ENCODE measurements at regions not wholly inside any gene's neighbourhood (a gene's known extent, or its start where the extent isn't known, plus 50 kb on each side); places are given as distances from the start of the nearest gene placed in this dataset.

DNA sequence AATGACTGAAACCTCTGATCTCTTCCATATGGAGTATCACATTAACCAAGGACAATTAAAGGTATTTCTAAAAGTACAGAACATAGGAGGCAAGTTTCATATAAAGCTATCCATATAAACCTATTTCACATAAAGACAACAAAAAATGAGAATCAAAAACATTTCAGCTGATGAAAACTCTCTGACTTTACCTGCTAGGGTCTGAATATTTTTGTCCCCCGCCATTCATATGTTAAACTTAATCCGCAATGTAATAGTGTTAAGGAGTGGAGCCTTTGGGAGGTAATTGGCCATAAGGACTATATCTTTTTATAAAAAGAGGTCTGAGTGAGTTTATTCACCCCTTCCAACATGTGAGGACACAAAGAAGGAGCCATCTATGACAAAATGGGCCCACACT lies 788.5 kb downstream of the DTWD2 start:
- no peak for DNase-seq (ENCODE audit: low spot score)
- Histone ChIP-seq H3K27ac (no peak overlapping the region), H3K4me3 (no peak overlapping the region), H3K9me3 (no peaks in the 10 kb centered on the region), H3K27me3 (replicated peaks; ENCODE audit: insufficient read depth) (no peaks in the 10 kb centered on the region), H3K4me1 (replicated peaks) (no peaks in the 10 kb centered on the region), H3K36me3 (no peaks in the 10 kb centered on the region)
- WGBS, result 99% methylated on average over 2 of the region's 2 CpGs
- intact Hi-C loops (cut with DNase I), result no loop called here
- no peak for TF ChIP-seq POLR2AphosphoS5 (IDR thresholded peaks at IDR 0.05)

DNA sequence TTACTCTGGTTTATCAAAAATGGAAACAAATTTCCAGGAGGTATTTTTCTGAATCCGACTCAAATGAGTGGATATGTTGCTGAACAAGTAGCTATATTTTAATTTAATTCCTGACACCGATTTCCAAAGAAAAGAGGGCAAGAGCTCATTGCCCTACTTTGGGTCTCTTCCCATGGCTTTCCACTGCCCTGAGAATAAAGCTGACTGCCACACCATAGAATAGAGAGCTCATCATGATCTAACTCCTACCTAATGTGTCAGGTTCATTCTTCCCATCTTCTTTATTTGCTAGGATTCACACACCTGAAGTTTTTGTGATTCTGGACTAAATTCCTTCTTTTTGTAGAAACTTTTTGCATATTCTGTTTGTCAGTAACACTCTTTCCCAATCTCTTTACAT lies 792.1 kb downstream of the DTWD2 start:
- no peaks in the 10 kb centered on the region for H3K36me3 ChIP-seq
- H3K9me3 ChIP-seq, result no peaks in the 10 kb centered on the region
- H3K27me3 ChIP-seq (replicated peaks; ENCODE audit: insufficient read depth), result no peaks in the 10 kb centered on the region
- no peak for DNase-seq (ENCODE audit: low spot score)
- TF ChIP-seq POLR2A (IDR thresholded peaks at IDR 0.05), result no peak
- TF ChIP-seq, protein P1, sequence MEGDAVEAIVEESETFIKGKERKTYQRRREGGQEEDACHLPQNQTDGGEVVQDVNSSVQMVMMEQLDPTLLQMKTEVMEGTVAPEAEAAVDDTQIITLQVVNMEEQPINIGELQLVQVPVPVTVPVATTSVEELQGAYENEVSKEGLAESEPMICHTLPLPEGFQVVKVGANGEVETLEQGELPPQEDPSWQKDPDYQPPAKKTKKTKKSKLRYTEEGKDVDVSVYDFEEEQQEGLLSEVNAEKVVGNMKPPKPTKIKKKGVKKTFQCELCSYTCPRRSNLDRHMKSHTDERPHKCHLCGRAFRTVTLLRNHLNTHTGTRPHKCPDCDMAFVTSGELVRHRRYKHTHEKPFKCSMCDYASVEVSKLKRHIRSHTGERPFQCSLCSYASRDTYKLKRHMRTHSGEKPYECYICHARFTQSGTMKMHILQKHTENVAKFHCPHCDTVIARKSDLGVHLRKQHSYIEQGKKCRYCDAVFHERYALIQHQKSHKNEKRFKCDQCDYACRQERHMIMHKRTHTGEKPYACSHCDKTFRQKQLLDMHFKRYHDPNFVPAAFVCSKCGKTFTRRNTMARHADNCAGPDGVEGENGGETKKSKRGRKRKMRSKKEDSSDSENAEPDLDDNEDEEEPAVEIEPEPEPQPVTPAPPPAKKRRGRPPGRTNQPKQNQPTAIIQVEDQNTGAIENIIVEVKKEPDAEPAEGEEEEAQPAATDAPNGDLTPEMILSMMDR (IDR thresholded peaks at IDR 0.05), result no peak
- TF ChIP-seq POLR2AphosphoS5 (IDR thresholded peaks at IDR 0.05), result no peak
- H3K4me3 ChIP-seq, result no peak overlapping the region
- intact Hi-C loops (cut with DNase I), result no loop called here
- H3K4me1 ChIP-seq (replicated peaks), result no peaks in the 10 kb centered on the region
- H3K27ac ChIP-seq, result no peak overlapping the region
- WGBS, result 97% methylated on average over 2 of the region's 2 CpGs

DNA sequence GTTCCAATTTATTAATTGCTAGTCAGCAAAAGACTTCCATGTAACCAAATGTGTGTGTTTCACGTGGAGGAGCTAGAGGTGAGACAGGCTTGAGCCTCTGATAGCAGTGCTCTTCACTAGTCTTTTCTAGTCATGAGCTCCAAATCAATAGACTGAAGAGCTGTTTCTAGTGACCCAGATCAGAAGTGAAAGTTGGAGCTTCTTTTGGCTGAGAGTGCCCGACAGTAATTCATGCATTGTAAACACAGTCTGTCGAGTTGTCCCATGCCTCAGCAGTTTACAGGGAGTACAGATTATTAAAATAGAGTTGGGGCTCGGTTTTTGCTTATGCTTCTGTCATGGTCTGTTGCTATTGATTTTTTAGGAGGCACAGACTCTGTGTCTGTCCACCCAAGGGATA lies 793.1 kb downstream of the DTWD2 start:
- 22% methylated on average over 4 of the region's 4 CpGs for WGBS
- intact Hi-C loops (cut with DNase I), result no loop called here
- no peaks in the 10 kb centered on the region for H3K9me3 ChIP-seq
- no peaks in the 10 kb centered on the region for H3K36me3 ChIP-seq
- H3K4me1 ChIP-seq (replicated peaks), result no peaks in the 10 kb centered on the region
- DNase-seq (ENCODE audit: low spot score), result no peak
- H3K27ac ChIP-seq, result no peak overlapping the region
- TF ChIP-seq, protein P1 (IDR thresholded peaks at IDR 0.05), result no peak
- TF ChIP-seq POLR2A (IDR thresholded peaks at IDR 0.05) (no peak), POLR2AphosphoS5 (IDR thresholded peaks at IDR 0.05) (no peak)
- no peaks in the 10 kb centered on the region for H3K27me3 ChIP-seq (replicated peaks; ENCODE audit: insufficient read depth)
- H3K4me3 ChIP-seq, result no peak overlapping the region

DNA sequence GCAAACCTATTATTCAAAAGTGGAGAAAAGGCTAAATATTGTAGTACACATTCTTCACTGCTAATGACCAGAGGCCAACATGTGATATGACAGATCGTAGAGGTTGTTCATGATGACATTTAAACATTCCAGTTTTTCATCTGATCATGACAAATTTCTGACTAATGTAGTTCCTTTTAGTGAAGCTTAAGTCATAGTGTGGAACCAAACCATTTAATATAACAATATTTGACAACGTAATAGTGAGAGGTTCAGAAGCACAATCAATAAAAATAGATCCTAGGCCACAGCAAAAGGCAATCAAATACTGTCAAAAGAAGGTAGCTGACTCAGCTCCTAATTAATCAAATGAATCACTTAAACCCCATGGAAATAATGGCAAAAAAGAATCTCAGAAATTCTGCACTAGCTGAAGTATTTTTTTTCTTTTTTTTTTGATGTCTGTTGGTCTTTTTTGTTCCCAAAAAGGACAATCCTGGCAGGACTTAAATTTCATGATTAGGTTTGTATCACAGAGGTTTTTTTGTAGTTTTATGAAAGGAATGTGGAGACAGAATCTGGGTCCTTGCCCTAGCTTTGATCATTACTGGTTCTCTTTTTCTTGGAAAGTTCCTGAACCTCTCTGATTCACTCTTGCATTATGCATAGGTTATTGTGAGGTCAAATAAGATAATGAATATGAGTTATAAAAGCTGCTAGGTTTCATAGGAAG lies 795.0 kb downstream of the DTWD2 start:
- H3K36me3 ChIP-seq, result no peaks in the 10 kb centered on the region
- no peak for DNase-seq (ENCODE audit: low spot score)
- H3K9me3 ChIP-seq, result no peaks in the 10 kb centered on the region
- H3K27me3 ChIP-seq (replicated peaks; ENCODE audit: insufficient read depth), result no peaks in the 10 kb centered on the region
- no peak for TF ChIP-seq POLR2AphosphoS5 (IDR thresholded peaks at IDR 0.05)
- TF ChIP-seq, protein P1 (IDR thresholded peaks at IDR 0.05), result no peak
- TF ChIP-seq POLR2A (IDR thresholded peaks at IDR 0.05), result no peak
- no peak overlapping the region for H3K4me3 ChIP-seq
- 97% methylated on average over 2 of the region's 2 CpGs for WGBS
- no peaks in the 10 kb centered on the region for H3K4me1 ChIP-seq (replicated peaks)
- intact Hi-C loops (cut with DNase I), result no loop called here
- H3K27ac ChIP-seq, result no peak overlapping the region

DNA sequence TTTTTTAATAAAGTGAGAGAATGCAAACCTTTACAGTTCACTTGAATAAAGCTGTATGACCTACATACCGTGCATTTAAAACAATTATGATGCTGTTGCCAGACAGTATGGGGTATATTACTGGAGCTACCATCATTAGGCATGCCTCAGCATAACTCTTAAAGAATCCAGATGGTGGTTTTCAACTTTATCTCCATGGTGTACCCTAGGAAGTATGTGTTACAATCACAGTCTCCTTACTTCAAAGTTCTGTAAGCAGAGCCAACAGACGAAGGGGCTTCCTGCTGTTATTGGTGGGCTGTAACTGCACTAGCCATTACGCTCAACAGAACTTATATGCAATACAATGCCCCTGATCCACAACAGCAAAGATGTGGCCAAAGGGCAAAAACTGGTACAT lies 803.3 kb downstream of the DTWD2 start:
- Histone ChIP-seq H3K27ac (no peak overlapping the region), H3K9me3 (no peaks in the 10 kb centered on the region), H3K36me3 (no peaks in the 10 kb centered on the region), H3K4me3 (no peak overlapping the region), H3K4me1 (replicated peaks) (no peaks in the 10 kb centered on the region), H3K27me3 (replicated peaks; ENCODE audit: insufficient read depth) (no peaks in the 10 kb centered on the region)
- intact Hi-C loops (cut with DNase I), result no loop called here
- no peak for DNase-seq (ENCODE audit: low spot score)
- no peak for TF ChIP-seq POLR2A (IDR thresholded peaks at IDR 0.05)
- 64% methylated on average over 3 of the region's 3 CpGs for WGBS

DNA sequence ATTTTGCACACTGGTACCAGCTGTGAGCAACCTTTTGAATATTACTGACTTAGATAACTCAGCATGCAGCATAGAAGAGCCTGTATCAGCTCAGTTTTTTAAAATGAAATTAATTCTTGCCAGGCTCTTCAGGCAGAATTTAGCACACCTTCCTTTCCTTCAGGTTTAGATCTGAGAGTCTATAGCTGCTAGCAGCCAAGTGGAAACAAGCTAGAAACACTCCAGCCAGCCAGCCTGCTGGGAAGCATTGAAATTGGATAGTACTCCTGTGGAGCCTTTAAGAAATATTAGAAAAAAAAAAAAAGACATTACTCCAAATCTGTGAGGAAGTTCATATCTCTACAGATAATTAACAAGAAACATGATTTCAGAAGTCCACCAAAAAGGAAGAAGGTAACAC lies 812.2 kb downstream of the DTWD2 start:
- DNase-seq (ENCODE audit: low spot score), result no peak
- intact Hi-C loops (cut with DNase I), result no loop called here
- Histone ChIP-seq H3K27me3 (replicated peaks; ENCODE audit: insufficient read depth) (no peaks in the 10 kb centered on the region), H3K4me1 (replicated peaks) (no peaks in the 10 kb centered on the region), H3K36me3 (no peaks in the 10 kb centered on the region), H3K27ac (no peak overlapping the region), H3K9me3 (no peaks in the 10 kb centered on the region), H3K4me3 (no peak overlapping the region)
- TF ChIP-seq, protein P1 (IDR thresholded peaks at IDR 0.05), result no peak
- TF ChIP-seq POLR2A (IDR thresholded peaks at IDR 0.05) (no peak), POLR2AphosphoS5 (IDR thresholded peaks at IDR 0.05) (no peak)
